ENCODE measurements at regions not wholly inside any gene's neighbourhood (a gene's known extent, or its start where the extent isn't known, plus 50 kb on each side); places are given as distances from the start of the nearest gene placed in this dataset.

- TF ChIP-seq, protein P1, sequence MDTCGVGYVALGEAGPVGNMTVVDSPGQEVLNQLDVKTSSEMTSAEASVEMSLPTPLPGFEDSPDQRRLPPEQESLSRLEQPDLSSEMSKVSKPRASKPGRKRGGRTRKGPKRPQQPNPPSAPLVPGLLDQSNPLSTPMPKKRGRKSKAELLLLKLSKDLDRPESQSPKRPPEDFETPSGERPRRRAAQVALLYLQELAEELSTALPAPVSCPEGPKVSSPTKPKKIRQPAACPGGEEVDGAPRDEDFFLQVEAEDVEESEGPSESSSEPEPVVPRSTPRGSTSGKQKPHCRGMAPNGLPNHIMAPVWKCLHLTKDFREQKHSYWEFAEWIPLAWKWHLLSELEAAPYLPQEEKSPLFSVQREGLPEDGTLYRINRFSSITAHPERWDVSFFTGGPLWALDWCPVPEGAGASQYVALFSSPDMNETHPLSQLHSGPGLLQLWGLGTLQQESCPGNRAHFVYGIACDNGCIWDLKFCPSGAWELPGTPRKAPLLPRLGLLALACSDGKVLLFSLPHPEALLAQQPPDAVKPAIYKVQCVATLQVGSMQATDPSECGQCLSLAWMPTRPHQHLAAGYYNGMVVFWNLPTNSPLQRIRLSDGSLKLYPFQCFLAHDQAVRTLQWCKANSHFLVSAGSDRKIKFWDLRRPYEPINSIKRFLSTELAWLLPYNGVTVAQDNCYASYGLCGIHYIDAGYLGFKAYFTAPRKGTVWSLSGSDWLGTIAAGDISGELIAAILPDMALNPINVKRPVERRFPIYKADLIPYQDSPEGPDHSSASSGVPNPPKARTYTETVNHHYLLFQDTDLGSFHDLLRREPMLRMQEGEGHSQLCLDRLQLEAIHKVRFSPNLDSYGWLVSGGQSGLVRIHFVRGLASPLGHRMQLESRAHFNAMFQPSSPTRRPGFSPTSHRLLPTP (IDR thresholded peaks at IDR 0.05; ENCODE audit: borderline replicate concordance, extremely low read depth, insufficient read length) = no peak
- no peak for TF ChIP-seq TCF7L2 (IDR thresholded peaks at IDR 0.05; ENCODE audit: low read depth, low read length)
- TF ChIP-seq, protein P2, sequence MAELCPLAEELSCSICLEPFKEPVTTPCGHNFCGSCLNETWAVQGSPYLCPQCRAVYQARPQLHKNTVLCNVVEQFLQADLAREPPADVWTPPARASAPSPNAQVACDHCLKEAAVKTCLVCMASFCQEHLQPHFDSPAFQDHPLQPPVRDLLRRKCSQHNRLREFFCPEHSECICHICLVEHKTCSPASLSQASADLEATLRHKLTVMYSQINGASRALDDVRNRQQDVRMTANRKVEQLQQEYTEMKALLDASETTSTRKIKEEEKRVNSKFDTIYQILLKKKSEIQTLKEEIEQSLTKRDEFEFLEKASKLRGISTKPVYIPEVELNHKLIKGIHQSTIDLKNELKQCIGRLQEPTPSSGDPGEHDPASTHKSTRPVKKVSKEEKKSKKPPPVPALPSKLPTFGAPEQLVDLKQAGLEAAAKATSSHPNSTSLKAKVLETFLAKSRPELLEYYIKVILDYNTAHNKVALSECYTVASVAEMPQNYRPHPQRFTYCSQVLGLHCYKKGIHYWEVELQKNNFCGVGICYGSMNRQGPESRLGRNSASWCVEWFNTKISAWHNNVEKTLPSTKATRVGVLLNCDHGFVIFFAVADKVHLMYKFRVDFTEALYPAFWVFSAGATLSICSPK (IDR thresholded peaks at IDR 0.05; ENCODE audit: borderline replicate concordance) = no peak
- TF ChIP-seq MEIS2 (IDR thresholded peaks at IDR 0.05; ENCODE audit: partially characterized antibody) = no peak
- no peak for TF ChIP-seq ZNF707 (CRISPR knock-in tag; conservative IDR thresholded peaks at IDR 0.05)
- TF ChIP-seq BMI1 (IDR thresholded peaks at IDR 0.05; ENCODE audit: low read length) = no peak
- TF ChIP-seq, protein P3, sequence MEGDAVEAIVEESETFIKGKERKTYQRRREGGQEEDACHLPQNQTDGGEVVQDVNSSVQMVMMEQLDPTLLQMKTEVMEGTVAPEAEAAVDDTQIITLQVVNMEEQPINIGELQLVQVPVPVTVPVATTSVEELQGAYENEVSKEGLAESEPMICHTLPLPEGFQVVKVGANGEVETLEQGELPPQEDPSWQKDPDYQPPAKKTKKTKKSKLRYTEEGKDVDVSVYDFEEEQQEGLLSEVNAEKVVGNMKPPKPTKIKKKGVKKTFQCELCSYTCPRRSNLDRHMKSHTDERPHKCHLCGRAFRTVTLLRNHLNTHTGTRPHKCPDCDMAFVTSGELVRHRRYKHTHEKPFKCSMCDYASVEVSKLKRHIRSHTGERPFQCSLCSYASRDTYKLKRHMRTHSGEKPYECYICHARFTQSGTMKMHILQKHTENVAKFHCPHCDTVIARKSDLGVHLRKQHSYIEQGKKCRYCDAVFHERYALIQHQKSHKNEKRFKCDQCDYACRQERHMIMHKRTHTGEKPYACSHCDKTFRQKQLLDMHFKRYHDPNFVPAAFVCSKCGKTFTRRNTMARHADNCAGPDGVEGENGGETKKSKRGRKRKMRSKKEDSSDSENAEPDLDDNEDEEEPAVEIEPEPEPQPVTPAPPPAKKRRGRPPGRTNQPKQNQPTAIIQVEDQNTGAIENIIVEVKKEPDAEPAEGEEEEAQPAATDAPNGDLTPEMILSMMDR (IDR thresholded peaks at IDR 0.05 in 2 of 3, conservative IDR thresholded peaks at IDR 0.05 in 1 of 3; ENCODE audit: insufficient read depth in 2 of 3, low read depth in 1 of 3, low read length in 3 of 3) = peak; percentile 13 to 45 (median 35); a peak in 3 of 6 replicates
- peak; percentile 84 for TF ChIP-seq PKNOX1 (IDR thresholded peaks at IDR 0.05)
- TF ChIP-seq MTA1 (IDR thresholded peaks at IDR 0.05; ENCODE audit: borderline replicate concordance) = no peak
- TF ChIP-seq CUX1 (CRISPR knock-in tag; IDR thresholded peaks at IDR 0.05) = no peak
- peak; percentile 39; the same call in 1 of the 2 replicates for TF ChIP-seq NR2C1 (IDR thresholded peaks at IDR 0.05)
- TF ChIP-seq NR2C1 (tag; IDR thresholded peaks at IDR 0.05) = peak; percentile 71
- TF ChIP-seq, protein P4, sequence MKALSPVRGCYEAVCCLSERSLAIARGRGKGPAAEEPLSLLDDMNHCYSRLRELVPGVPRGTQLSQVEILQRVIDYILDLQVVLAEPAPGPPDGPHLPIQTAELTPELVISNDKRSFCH (CRISPR knock-in tag; IDR thresholded peaks at IDR 0.05) = no peak
- TF ChIP-seq, protein P4 (tag; IDR thresholded peaks at IDR 0.05) = no peak
Observed at GRCh38 chr10:16314259-16314658, 122.6 kb upstream of the PTER start (continued).
